H54 (cell line): ENCODE measurements at regions not wholly inside any gene's neighbourhood (a gene's known extent, or its start where the extent isn't known, plus 50 kb on each side); places are given as distances from the start of the nearest gene placed in this dataset.
"Not testable (repeated sequence)": the region's sequence is repeated elsewhere in the genome, so short reads cannot be mapped to it uniquely, and the experiment has no call there.

Experiments used
- DNase-seq: peaks from one replicate; pipeline ENCODE4 v3.0.0; 2011; ENCODE audit warnings: low spot score, mixed read lengths; ENCODE audit not compliant: insufficient read length
- FAIRE-seq: peaks from 3 replicates; lab custom pipeline; 2011; peaks lifted over from hg19 to GRCh38; lab: Jason Lieb, UNC
- POLR2A ChIP-seq: IDR thresholded peaks from 2 replicates; pipeline ENCODE4 v1.6.1; 2011; ENCODE audit warnings: low read depth, mild to moderate bottlenecking, low read length

- DNase-seq (no peak), FAIRE-seq (no peak)
- no peak for TF ChIP-seq POLR2A
Observed at GRCh38 chr13:81872581-81872980, 1531.7 kb upstream of the SPRY2 start.

GRCh38 chr13:81871751-81872325 lies 1530.9 kb upstream of the SPRY2 start:
- FAIRE-seq, DNase-seq: not testable (repeated sequence)

- DNase-seq = no peak
- TF ChIP-seq POLR2A = no peak
- no peak for FAIRE-seq
Observed at GRCh38 chr13:81848291-81848690, 1507.4 kb upstream of the SPRY2 start.

- DNase-seq (no peak), FAIRE-seq (no peak)
- no peak for TF ChIP-seq POLR2A
Observed at GRCh38 chr13:81846771-81847170, 1505.8 kb upstream of the SPRY2 start.

GRCh38 chr13:81821259-81821658 lies 1480.3 kb upstream of the SPRY2 start:
- TF ChIP-seq POLR2A = no peak
- DNase-seq = no peak
- FAIRE-seq = no peak

GRCh38 chr13:81800433-81800832 lies 1459.5 kb upstream of the SPRY2 start:
- TF ChIP-seq POLR2A = no peak
- FAIRE-seq (no peak), DNase-seq (no peak)

- no peak for FAIRE-seq
- no peak for DNase-seq
- TF ChIP-seq POLR2A = no peak
Observed at GRCh38 chr13:81795710-81796109, 1454.8 kb upstream of the SPRY2 start.

GRCh38 chr13:81791641-81792040 lies 1450.7 kb upstream of the SPRY2 start:
- no peak for TF ChIP-seq POLR2A
- DNase-seq (no peak), FAIRE-seq (no peak)

- TF ChIP-seq POLR2A = no peak
- FAIRE-seq = no peak
- DNase-seq = no peak
Observed at GRCh38 chr13:81781471-81781870, 1440.5 kb upstream of the SPRY2 start.

GRCh38 chr13:81779876-81780275 lies 1439.0 kb upstream of the SPRY2 start:
- TF ChIP-seq POLR2A = no peak
- DNase-seq (no peak), FAIRE-seq (peak; percentile 67)

- TF ChIP-seq POLR2A = no peak
- DNase-seq = no peak
- FAIRE-seq = no peak
Observed at GRCh38 chr13:81778350-81778749, 1437.4 kb upstream of the SPRY2 start.

- no peak for TF ChIP-seq POLR2A
- DNase-seq (no peak), FAIRE-seq (no peak)
Observed at GRCh38 chr13:81773263-81773662, 1432.3 kb upstream of the SPRY2 start.

- FAIRE-seq = no peak
- no peak for DNase-seq
Observed at GRCh38 chr13:81771951-81772350, 1431.0 kb upstream of the SPRY2 start.

GRCh38 chr13:81770868-81771505 lies 1430.1 kb upstream of the SPRY2 start:
- FAIRE-seq (no peak), DNase-seq (no peak)
- no peak for TF ChIP-seq POLR2A

More at GRCh38 chr13:81771951-81772350, 1431.0 kb upstream of the SPRY2 start:
- TF ChIP-seq POLR2A = no peak

GRCh38 chr13:81762449-81762848 lies 1421.5 kb upstream of the SPRY2 start:
- DNase-seq (no peak), FAIRE-seq (no peak)
- TF ChIP-seq POLR2A = no peak
